Suprapubic skin (tissue), 3 donors: ENCODE measurements at regions not wholly inside any gene's neighbourhood (a gene's known extent, or its start where the extent isn't known, plus 50 kb on each side); places are given as distances from the start of the nearest gene placed in this dataset.

Experiments used
- CTCF ChIP-seq, 2 donors: fragments of 200-600 bp in 1 of 2; fragments of 450-650 bp in 1 of 2; sonication (generic) in 1 of 2; IDR thresholded peaks; one replicate each; pipeline ENCODE4 v1.5.1; 2016 to 2019; ENCODE audit warnings: antibody characterized with exemption in 2 of 2, mild to moderate bottlenecking in 1 of 2, moderate library complexity in 1 of 2
- EP300 ChIP-seq: sonication (generic); formaldehyde crosslinking; IDR thresholded peaks from one replicate; pipeline ENCODE4 v1.6.1; 2017; ENCODE audit warnings: antibody characterized with exemption

GRCh38 chr1:238606457-238606856, 715.7 kb upstream of the ZP4 start:
- no peak for TF ChIP-seq CTCF (IDR thresholded peaks at IDR 0.05)
- no peak for TF ChIP-seq EP300
